K562 (cell line): ENCODE measurements at regions not wholly inside any gene's neighbourhood (a gene's known extent, or its start where the extent isn't known, plus 50 kb on each side); places are given as distances from the start of the nearest gene placed in this dataset.

ENCODE experiments used
- ATAC-seq: fragments of 200-7000 bp; cut with Tn5 transposase; 3 replicates; pipeline ENCODE4 v1.9.1; 2020; ENCODE audit warnings: moderate library complexity
- BruUV-seq: library from RNA; stranded (reverse); fragments of 400-500 nt; replicated peaks from 2 replicates; lab custom pipeline; 2021; lab: Mats Ljungman, UMichigan
- CTCF ChIA-PET: fragments of 300-600 bp; formaldehyde crosslinking; extraction: SDS; loops from one replicate; lab custom pipeline; 2021; ENCODE audit warnings: low intra/inter-chr PET ratio; lab: Yijun Ruan, JAX
- POLR2A ChIA-PET: fragments of 300-600, 350-650 bp; sonication (Branson Sonifier 250); formaldehyde crosslinking; extraction: SDS; loops from one replicate; lab custom pipeline; 2021; ENCODE audit warnings: antibody characterized with exemption, inconsistent platforms; lab: Yijun Ruan, JAX
- DNase-seq, 4 experiments: peaks; one replicate each; pipeline versions ENCODE4 v3.0.0 to v3.0.0-alpha.2; 2011 to 2018; ENCODE audit warnings: low spot score in 3 of 4, mixed read lengths in 3 of 4; ENCODE audit errors: extremely low read depth in 1 of 4
- FAIRE-seq: peaks from 2 replicates; lab custom pipeline; 2011; peaks lifted over from hg19 to GRCh38; lab: Jason Lieb, UNC
- H2AFZ ChIP-seq: 2 replicates; pipeline ENCODE4 v1.6.0; 2011; ENCODE audit warnings: low read depth, low read length, control low read depth, inconsistent platforms
- H3K27ac ChIP-seq: fragments of 200-600 bp; 3 replicates; pipeline ENCODE4 v1.8.0; 2011; ENCODE audit warnings: low read depth, mild to moderate bottlenecking, control low read depth, inconsistent platforms, low read length, moderate library complexity, mixed read lengths; ENCODE audit errors: extremely low read depth
- H3K27me3 ChIP-seq, 2 experiments: fragments of 300-600 bp in 1 of 2; 2 replicates in 1 of 2; 3 replicates in 1 of 2; pipeline versions ENCODE4 v1.6.0 to v1.8.0; 2011; ENCODE audit warnings: inconsistent platforms in 2 of 2, low read length in 2 of 2, mild to moderate bottlenecking in 1 of 2, mixed read lengths in 1 of 2, moderate library complexity in 1 of 2; ENCODE audit not compliant: control insufficient read depth in 2 of 2, insufficient read depth in 2 of 2
- H3K36me3 ChIP-seq: fragments of 300-600 bp; 3 replicates; pipeline ENCODE4 v1.8.0; 2011; ENCODE audit warnings: mild to moderate bottlenecking, low read length, inconsistent platforms; ENCODE audit not compliant: control insufficient read depth, insufficient read depth
- H3K4me1 ChIP-seq, 2 experiments: fragments of 200-600 bp in 1 of 2; replicated peaks in 1 of 2; 2 replicates in 1 of 2; 3 replicates in 1 of 2; pipeline versions ENCODE4 v1.5.1 to v1.8.0; 2011; ENCODE audit warnings: inconsistent platforms in 2 of 2, low read length in 2 of 2, mild to moderate bottlenecking in 1 of 2, mixed read lengths in 1 of 2, moderate library complexity in 1 of 2; ENCODE audit not compliant: control insufficient read depth in 2 of 2, insufficient read depth in 2 of 2
- H3K4me2 ChIP-seq: 2 replicates; pipeline ENCODE4 v1.6.1; 2011; ENCODE audit warnings: low read length, control low read depth, inconsistent platforms, mixed read lengths; ENCODE audit not compliant: insufficient read depth
- H3K4me3 ChIP-seq: fragments of 200-600 bp; sonication (generic), shearing (Covaris generic); 2 replicates; pipeline ENCODE4 v1.5.1; 2016; ENCODE audit warnings: control low read depth, inconsistent platforms
- H3K79me2 ChIP-seq: fragments of 200-600 bp; 3 replicates; pipeline ENCODE4 v1.8.0; 2011; ENCODE audit warnings: low read length, inconsistent platforms; ENCODE audit not compliant: control insufficient read depth, insufficient read depth
- H3K9ac ChIP-seq, 2 experiments: 2 replicates each; pipeline versions ENCODE4 v1.6.0 to v1.6.1; 2011; ENCODE audit warnings: low read depth in 2 of 2, low read length in 2 of 2, control low read depth in 1 of 2, inconsistent platforms in 1 of 2, mild to moderate bottlenecking in 1 of 2, mixed read lengths in 1 of 2; ENCODE audit not compliant: insufficient read depth in 1 of 2
- H3K9me1 ChIP-seq: one replicate; pipeline ENCODE4 v1.6.0; 2011; ENCODE audit warnings: inconsistent platforms, mild to moderate bottlenecking, low read length, moderate library complexity; ENCODE audit not compliant: control insufficient read depth, insufficient read depth
- H3K9me3 ChIP-seq: replicated peaks from 2 replicates; pipeline ENCODE4 v1.5.1; 2011; ENCODE audit warnings: low read depth, low read length, inconsistent platforms; ENCODE audit not compliant: control insufficient read depth, insufficient read depth
- H4K20me1 ChIP-seq: replicated peaks from 2 replicates; pipeline ENCODE4 v1.6.1; 2011; ENCODE audit warnings: low read length, inconsistent platforms, mixed read lengths; ENCODE audit not compliant: control insufficient read depth, insufficient read depth
- CHD4 ChIP-seq: fragments of 200-600 bp; sonication (generic); IDR thresholded peaks from 3 replicates; pipeline ENCODE4 v1.6.1; 2012; ENCODE audit warnings: low read depth, mild to moderate bottlenecking, mixed read lengths, low read length, inconsistent platforms; ENCODE audit not compliant: insufficient read depth, insufficient replicate concordance, poor library complexity, severe bottlenecking
- DMBX1 ChIP-seq: fragments of 250-450 bp; sonication (Bioruptor Pico); IDR thresholded peaks from 2 replicates; pipeline ENCODE4 v1.8.0; 2022; ENCODE audit warnings: inconsistent platforms, mild to moderate bottlenecking, moderate library complexity, borderline replicate concordance
- E2F3 ChIP-seq: fragments of 250-450 bp; sonication (Bioruptor Pico); IDR thresholded peaks from 2 replicates; pipeline ENCODE4 v1.4.0; 2020; ENCODE audit warnings: mild to moderate bottlenecking
- EGR1 ChIP-seq: fragments of 450-650 bp; conservative IDR thresholded peaks from 2 replicates; pipeline ENCODE4 v1.6.1; 2017; ENCODE audit warnings: mild to moderate bottlenecking
- ETV6 ChIP-seq, 3 experiments: fragments of 150-350 bp in 1 of 3; sonication (generic) in 1 of 3; formaldehyde crosslinking in 1 of 3; IDR thresholded peaks; 2 replicates each; pipeline versions ENCODE4 v1.6.1 to v1.8.0; 2014 to 2022; ENCODE audit warnings: borderline replicate concordance in 2 of 3, low read depth in 2 of 3, antibody characterized with exemption in 1 of 3, low read length in 1 of 3, mild to moderate bottlenecking in 1 of 3, missing genetic modification reagents in 1 of 3
- HIVEP1 ChIP-seq: fragments of 250-450 bp; sonication (Bioruptor Pico); IDR thresholded peaks from 2 replicates; pipeline ENCODE4 v1.4.0; 2020; ENCODE audit warnings: mild to moderate bottlenecking
- KLF13 ChIP-seq: fragments of 450-650 bp; IDR thresholded peaks from 2 replicates; pipeline ENCODE4 v1.6.1; 2016; ENCODE audit warnings: missing genetic modification characterization, low read depth, mild to moderate bottlenecking, missing compliant biosample characterization, moderate library complexity, borderline replicate concordance
- NBN ChIP-seq: fragments of 450-650 bp; IDR thresholded peaks from 2 replicates; pipeline ENCODE4 v1.6.1; 2016; ENCODE audit warnings: low read depth, mild to moderate bottlenecking
- NFE2L1 ChIP-seq: fragments of 450-650 bp; IDR thresholded peaks from 2 replicates; pipeline ENCODE4 v1.6.1; 2016; ENCODE audit warnings: missing genetic modification characterization, low read depth, mild to moderate bottlenecking, missing compliant biosample characterization, moderate library complexity, borderline replicate concordance
- RNF2 ChIP-seq: sonication (generic); IDR thresholded peaks from 2 replicates; pipeline ENCODE4 v1.6.1; 2016
- ZBED1 ChIP-seq: IDR thresholded peaks from 2 replicates; pipeline ENCODE4 v1.6.1; 2014
- ZC3H8 ChIP-seq: fragments of 450-650 bp; IDR thresholded peaks from 2 replicates; pipeline ENCODE4 v1.6.1; 2017
- ZNF3 ChIP-seq: fragments of 250-450 bp; sonication (Bioruptor Pico); IDR thresholded peaks from 2 replicates; pipeline ENCODE4 v1.5.0; 2021; ENCODE audit warnings: mild to moderate bottlenecking, moderate library complexity
- WGBS: fragments of 100-300 bp; shearing (Covaris generic); methylation state at CpG from one replicate; pipeline ENCODE4 v1.1.6; 2016; ENCODE audit warnings: low coverage, mixed read lengths; ENCODE audit not compliant: insufficient coverage; ENCODE audit errors: missing lambda C conversion rate; 5-methylcytosine and 5-hydroxymethylcytosine counted together
- in situ Hi-C: fragments of 300-500 bp; cut with MboI; formaldehyde crosslinking; loops from 4 replicates; pipeline ENCODE4 v1.15.0; 2018; ENCODE audit warnings: inconsistent platforms, mixed read lengths
- intact Hi-C: fragments of 100-400 bp; cut with micrococcal nuclease; formaldehyde crosslinking; loops from 2 replicates; pipeline ENCODE4 v1.14.2; 2022
- TF ChIP-seq, protein P1 (sequence below): fragments of 250-450 bp; sonication (Bioruptor Pico); IDR thresholded peaks from 2 replicates; pipeline ENCODE4 v1.8.0; 2022; ENCODE audit warnings: inconsistent platforms
- TF ChIP-seq, protein P2 (sequence below): fragments of 150-350 bp; IDR thresholded peaks from 2 replicates; pipeline ENCODE4 v1.6.1; 2014; ENCODE audit warnings: low read depth, mild to moderate bottlenecking, low read length, borderline replicate concordance
- TF ChIP-seq, protein P3 (sequence below): fragments of 250-450 bp; sonication (Bioruptor Pico); IDR thresholded peaks from 2 replicates; pipeline ENCODE4 v1.5.0; 2021; ENCODE audit warnings: mild to moderate bottlenecking, borderline replicate concordance

DNA sequence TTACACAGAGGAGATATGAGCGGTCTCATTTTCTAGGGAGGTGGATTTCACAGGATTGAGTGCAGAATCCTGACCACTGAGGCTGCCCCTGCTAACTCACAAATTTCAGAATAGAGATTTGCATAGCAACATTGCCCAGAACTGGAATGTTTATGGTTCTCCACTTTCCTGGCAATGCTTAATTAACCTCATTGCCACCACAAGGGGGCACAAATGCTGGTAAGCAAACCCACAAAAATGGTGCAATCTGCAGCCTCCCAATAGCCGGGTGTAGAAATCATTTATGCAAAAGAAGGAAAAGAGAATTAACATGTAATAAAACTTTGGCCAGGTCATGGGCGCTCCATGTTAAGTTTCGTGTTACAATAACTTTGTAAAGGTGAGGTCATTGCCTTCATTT is 112.4 kb downstream of the CYRIA start (continued):
- TF ChIP-seq, protein P1, sequence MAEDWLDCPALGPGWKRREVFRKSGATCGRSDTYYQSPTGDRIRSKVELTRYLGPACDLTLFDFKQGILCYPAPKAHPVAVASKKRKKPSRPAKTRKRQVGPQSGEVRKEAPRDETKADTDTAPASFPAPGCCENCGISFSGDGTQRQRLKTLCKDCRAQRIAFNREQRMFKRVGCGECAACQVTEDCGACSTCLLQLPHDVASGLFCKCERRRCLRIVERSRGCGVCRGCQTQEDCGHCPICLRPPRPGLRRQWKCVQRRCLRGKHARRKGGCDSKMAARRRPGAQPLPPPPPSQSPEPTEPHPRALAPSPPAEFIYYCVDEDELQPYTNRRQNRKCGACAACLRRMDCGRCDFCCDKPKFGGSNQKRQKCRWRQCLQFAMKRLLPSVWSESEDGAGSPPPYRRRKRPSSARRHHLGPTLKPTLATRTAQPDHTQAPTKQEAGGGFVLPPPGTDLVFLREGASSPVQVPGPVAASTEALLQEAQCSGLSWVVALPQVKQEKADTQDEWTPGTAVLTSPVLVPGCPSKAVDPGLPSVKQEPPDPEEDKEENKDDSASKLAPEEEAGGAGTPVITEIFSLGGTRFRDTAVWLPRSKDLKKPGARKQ (CRISPR knock-in tag) = no peak
- TF ChIP-seq E2F3 (no peak), EGR1 (no peak), DMBX1 (no peak), NFE2L1 (tag) (no peak), NBN (no peak), KLF13 (tag) (no peak), RNF2 (no peak), CHD4 (no peak), ZNF3 (no peak)

DNA sequence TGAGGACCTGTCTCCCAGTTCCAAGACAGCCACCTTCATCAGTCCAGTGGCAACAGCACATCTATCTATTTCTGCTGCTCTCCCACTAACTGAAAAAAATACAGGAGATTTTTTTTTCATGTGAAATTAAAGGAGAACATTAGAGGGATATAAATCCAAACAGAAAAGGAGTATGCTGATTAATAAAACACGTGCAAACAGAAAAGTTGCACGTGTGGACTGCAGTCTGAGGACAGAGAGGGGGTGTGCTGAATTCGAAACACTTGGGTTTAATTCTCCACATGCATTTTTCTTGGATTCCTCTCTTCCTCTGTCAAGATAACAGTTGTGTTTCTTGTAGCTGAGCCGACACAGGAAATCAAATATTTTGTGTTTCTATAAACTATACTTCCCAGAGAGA is 113.4 kb downstream of the CYRIA start:
- Histone ChIP-seq H3K27me3 (no peaks in the 10 kb centered on the region; a peak in 1 of 5 replicates), H4K20me1 (no peaks in the 10 kb centered on the region), H3K4me2 (no peak overlapping the region), H3K27ac (no peak overlapping the region), H3K9me1 (no peaks in the 10 kb centered on the region), H3K79me2 (no peaks in the 10 kb centered on the region), H3K9ac (no peak overlapping the region), H3K4me1 (no peaks in the 10 kb centered on the region), H3K4me3 (no peak overlapping the region), H3K9me3 (no peaks in the 10 kb centered on the region), H3K36me3 (no peaks in the 10 kb centered on the region), H2AFZ (no peak overlapping the region)
- WGBS = 0% methylated on average over 4 of the region's 4 CpGs
- intact Hi-C loops = no loop called here
- POLR2A ChIA-PET = no interaction called here
- ATAC-seq (no peak), FAIRE-seq (no peak), DNase-seq (no peak)
- in situ Hi-C loops = no loop called here
- CTCF ChIA-PET = interaction anchor here (1.1 to 3.0 kb wide), 2 partner anchors 57 to 205 kb away, joined by 3 to 14 read pairs; no protein-coding TSS in a partner anchor
- no TSS peak for BruUV-seq
- TF ChIP-seq HIVEP1 (CRISPR knock-in tag) (no peak), ZC3H8 (no peak), ZBED1 (no peak), ETV6 (IDR thresholded peaks at IDR 0.05; ENCODE audit: borderline replicate concordance in 1 of 2, low read depth in 2 of 2, low read length in 1 of 2) (no peak), ETV6 (CRISPR knock-in tag; IDR thresholded peaks at IDR 0.05; ENCODE audit: borderline replicate concordance) (no peak)
- TF ChIP-seq, protein P2, sequence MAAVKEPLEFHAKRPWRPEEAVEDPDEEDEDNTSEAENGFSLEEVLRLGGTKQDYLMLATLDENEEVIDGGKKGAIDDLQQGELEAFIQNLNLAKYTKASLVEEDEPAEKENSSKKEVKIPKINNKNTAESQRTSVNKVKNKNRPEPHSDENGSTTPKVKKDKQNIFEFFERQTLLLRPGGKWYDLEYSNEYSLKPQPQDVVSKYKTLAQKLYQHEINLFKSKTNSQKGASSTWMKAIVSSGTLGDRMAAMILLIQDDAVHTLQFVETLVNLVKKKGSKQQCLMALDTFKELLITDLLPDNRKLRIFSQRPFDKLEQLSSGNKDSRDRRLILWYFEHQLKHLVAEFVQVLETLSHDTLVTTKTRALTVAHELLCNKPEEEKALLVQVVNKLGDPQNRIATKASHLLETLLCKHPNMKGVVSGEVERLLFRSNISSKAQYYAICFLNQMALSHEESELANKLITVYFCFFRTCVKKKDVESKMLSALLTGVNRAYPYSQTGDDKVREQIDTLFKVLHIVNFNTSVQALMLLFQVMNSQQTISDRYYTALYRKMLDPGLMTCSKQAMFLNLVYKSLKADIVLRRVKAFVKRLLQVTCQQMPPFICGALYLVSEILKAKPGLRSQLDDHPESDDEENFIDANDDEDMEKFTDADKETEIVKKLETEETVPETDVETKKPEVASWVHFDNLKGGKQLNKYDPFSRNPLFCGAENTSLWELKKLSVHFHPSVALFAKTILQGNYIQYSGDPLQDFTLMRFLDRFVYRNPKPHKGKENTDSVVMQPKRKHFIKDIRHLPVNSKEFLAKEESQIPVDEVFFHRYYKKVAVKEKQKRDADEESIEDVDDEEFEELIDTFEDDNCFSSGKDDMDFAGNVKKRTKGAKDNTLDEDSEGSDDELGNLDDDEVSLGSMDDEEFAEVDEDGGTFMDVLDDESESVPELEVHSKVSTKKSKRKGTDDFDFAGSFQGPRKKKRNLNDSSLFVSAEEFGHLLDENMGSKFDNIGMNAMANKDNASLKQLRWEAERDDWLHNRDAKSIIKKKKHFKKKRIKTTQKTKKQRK = no peak
- TF ChIP-seq, protein P3, sequence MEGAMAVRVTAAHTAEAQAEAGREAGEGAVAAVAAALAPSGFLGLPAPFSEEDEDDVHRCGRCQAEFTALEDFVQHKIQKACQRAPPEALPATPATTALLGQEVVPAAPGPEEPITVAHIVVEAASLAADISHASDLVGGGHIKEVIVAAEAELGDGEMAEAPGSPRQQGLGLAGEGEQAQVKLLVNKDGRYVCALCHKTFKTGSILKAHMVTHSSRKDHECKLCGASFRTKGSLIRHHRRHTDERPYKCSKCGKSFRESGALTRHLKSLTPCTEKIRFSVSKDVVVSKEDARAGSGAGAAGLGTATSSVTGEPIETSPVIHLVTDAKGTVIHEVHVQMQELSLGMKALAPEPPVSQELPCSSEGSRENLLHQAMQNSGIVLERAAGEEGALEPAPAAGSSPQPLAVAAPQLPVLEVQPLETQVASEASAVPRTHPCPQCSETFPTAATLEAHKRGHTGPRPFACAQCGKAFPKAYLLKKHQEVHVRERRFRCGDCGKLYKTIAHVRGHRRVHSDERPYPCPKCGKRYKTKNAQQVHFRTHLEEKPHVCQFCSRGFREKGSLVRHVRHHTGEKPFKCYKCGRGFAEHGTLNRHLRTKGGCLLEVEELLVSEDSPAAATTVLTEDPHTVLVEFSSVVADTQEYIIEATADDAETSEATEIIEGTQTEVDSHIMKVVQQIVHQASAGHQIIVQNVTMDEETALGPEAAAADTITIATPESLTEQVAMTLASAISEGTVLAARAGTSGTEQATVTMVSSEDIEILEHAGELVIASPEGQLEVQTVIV (CRISPR knock-in tag) = no peak
